Activated CD8-positive, alpha-beta memory T cell treated with anti-CD3 and anti-CD28 coated beads for 36 hours (primary cell): ENCODE measurements at regions not wholly inside any gene's neighbourhood (a gene's known extent, or its start where the extent isn't known, plus 50 kb on each side); places are given as distances from the start of the nearest gene placed in this dataset.
"Not testable (repeated sequence)": the region's sequence is repeated elsewhere in the genome, so short reads cannot be mapped to it uniquely, and the experiment has no call there.

Experiments used
- CTCF ChIA-PET: fragments of 350-600 bp; sonication (Branson Sonifier 250); formaldehyde crosslinking; loops from one replicate; lab custom pipeline; 2021; ENCODE audit warnings: antibody characterized with exemption; lab: Charles Lee
- POLR2A ChIA-PET: fragments of 350-600 bp; sonication (Branson Sonifier 250); formaldehyde crosslinking; loops from one replicate; lab custom pipeline; 2021; ENCODE audit warnings: antibody characterized with exemption; lab: Charles Lee

DNA sequence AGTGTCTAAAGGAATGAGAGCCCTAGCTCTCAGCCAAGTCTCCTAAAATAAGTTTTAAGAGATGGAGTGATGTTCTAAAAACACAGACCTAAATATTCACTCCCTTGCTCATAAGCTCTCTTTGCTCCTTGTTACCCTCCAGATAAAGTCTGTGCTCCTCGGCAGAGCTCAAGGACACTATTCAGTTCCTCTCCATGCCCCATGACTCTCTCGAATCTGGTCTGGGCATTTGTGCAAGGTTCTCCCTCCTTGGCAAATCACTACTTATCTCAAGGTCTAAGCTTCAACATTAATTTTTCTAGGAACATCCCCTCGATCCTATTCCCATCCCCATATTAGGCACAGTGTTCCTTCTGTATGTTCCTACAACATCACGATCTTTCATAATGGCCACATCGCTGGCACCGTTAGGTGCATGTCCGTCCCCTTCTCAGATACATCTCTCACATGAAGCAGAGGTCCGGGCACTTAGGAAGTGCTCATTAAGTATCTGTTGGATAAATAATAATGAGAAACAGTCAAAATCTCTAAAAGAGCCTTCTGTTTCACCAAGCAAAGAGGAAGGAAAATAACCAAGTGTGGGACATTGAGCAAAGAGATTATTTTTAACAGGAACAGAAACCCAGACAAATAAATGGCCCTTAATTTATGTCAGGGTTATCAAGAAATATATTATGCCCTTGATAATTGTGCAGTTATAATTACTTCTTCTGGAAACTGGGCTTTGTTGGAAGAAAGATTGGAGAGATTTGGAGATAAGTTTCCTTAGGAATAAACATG, 85.9 kb upstream of the HTR4 start:
- ChIA-PET POLR2A (no interaction called here), CTCF (interaction anchor here (0.8 to 2.9 kb wide), 11 partner anchors 9 to 295 kb away, joined by 3 to 15 read pairs (median 4); no protein-coding TSS in a partner anchor)

DNA sequence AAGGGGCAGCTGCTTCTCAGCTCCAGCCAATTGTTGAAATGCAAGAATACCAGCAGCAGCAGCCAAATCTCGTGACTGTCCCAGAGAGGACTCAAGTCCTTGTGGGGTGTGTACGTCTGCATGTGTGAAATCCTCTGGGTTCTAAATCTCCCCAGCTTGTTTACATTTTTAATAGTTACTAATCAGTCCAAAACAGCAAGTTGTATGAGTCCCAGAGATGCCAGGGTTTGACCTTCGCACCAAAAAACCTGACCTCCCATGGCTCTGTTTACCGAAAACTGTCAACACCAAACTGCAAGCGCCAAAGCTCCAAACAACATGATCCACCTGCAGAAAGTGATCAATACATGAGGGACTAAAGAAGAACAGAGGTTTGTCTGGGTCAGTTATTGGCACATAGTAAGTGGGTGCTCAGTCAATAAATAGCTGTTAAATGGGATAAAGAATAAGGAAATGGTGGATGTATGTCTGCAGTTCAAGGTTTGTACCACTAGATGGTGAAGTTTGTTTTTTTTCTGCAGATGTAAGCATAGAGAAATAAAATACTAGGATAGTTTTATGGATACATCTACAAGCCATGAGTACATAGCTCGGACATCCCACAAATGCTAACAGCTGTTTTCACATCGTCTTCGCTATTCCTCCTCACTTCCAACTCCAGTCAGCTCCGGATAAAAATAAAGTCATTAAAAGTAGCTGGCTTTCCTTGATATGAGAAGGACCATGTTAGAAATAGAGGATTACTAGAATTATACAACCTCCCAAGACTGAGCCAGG, 85.3 kb upstream of the ADRB2 start:
- ChIA-PET CTCF (interaction anchor here (0.7 to 2.5 kb wide), 14 partner anchors 10 to 298 kb away, joined by 3 to 15 read pairs (median 4); no protein-coding TSS in a partner anchor), POLR2A (no interaction called here)

DNA sequence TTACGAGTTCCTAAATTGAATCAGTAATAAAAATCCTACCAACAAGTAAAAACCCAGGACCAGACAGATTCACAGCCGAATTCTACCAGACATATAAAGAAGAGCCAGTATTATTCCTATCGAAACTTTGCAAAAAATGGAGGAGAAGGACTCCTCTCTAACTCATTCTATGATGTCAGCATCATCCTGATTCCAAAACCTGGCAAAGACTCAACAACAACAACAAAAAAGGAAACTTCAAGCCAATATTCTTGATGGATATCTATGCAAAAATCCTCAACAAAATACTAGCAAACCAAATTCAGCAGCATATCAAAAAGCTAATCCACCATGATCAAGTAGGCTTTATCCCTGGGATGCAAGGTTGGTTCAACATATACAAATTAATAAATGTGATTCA, 84.6 kb upstream of the ADRB2 start:
- CTCF ChIA-PET = interaction anchor here (0.7 to 2.5 kb wide), 11 partner anchors 11 to 299 kb away, joined by 3 to 15 read pairs (median 4); no protein-coding TSS in a partner anchor
- POLR2A ChIA-PET = not testable (repeated sequence)

DNA sequence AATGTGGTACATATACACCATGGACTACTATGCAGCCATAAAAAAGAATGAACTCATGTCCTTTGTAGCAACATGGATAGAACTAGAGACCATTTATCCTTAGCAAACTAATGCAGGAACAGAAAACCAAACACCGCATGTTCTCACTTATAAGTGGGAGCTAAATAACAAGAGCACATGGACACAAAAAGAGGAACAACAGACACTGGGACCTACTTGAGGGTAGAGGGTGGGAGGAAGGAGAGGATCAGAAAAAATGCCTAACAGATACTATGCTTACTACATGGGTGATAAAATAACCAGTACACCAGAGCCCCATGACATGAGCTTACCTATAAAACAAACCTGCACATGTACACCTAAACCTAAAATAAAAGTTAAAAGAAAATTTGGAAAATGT, 82.0 kb upstream of the ADRB2 start:
- POLR2A ChIA-PET = not testable (repeated sequence)
- CTCF ChIA-PET = interaction anchor here (1.0 kb wide), 1 partner anchor 291 kb away, joined by 3 read pairs; no protein-coding TSS in a partner anchor

DNA sequence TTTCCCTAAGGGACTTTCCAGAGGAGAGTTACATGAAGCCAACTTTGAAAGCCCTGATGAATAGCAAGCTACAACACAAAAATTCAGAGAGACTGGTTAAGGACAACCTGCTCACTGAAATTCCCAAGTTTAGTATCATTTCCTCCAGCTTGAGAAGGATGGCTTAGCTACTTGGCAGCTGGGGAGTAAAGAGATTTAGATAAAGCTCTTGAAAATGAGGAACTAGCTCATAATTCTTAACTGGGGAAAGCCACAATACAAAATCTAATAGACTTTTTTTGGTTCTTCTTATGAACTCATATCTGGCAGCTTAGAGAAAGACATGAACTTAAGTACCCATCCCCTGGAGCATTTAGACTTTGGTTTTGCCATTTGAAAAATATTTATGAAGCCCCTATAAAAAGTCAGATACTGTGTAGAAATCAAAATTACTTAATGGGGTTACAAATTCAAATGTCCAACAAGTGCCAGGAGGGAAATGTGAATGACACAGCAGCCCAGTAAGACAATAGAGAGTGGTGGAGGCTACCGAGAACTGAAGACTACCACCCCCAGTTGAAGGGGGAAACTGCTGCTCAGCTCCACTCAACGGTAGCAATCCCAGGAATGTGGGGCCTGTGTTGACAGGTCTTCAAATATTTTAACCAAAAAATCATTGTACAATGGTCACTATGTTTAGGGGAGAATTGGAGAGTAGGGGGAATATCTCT, 79.4 kb upstream of the ADRB2 start:
- POLR2A ChIA-PET = no interaction called here
- CTCF ChIA-PET = interaction anchor here (0.7 to 1.2 kb wide), 4 partner anchors 10 to 307 kb away, joined by 3 to 4 read pairs (median 4); no protein-coding TSS in a partner anchor

DNA sequence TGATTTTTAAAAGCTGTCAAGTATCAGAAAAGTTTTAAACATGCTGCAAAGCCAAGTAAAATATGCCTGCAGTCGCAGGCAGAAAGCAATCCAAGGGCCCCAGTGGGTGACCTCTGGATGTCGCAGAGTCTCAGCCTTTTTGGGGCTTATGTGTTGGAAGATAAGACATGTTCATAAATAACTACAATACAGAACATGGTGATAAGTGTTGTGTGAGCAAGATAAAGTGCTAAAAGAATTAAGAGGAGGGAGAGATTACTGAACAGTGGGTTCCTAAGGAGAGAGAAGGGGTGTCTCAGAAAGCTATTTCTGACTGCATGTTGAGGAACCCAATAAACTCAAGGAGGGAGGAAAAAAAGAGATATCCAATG, 78.9 kb upstream of the ADRB2 start:
- POLR2A ChIA-PET = no interaction called here
- CTCF ChIA-PET = interaction anchor here (1.0 to 1.2 kb wide), 3 partner anchors 11 to 249 kb away, joined by 3 to 4 read pairs (median 3); no protein-coding TSS in a partner anchor

DNA sequence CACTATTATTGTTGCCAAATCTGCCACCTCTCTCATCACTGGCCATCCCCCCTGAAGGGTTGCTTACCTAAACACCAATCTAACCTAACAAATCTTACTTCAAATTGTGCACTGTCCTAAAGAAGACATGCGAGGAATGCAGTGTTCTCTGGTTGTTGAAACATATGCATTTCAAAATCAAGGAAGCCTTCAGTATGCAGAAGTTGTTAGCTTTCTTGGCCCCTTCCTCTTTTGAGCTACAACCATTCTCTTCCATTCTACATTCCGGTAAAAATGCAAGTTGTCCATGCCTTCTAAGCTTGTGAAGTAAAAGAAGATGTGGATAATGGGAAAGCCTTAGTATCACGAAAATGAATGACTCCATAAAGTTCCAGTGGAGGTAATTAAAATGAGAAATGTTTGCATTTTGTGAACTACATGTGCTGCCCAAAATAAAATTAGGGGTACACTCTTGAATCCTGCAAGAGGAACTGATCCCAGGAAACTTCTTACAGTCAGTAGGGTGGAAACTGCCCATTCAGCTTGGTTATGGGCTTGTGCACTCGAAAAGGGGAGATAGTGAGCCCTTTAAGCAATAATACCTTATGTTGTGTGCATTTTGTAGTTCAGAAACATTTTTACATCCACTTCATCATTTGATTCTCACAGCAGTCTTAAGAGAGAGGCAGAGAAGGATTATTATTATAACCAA, 77.6 kb upstream of the ADRB2 start:
- CTCF ChIA-PET = no interaction called here
- POLR2A ChIA-PET = no interaction called here

DNA sequence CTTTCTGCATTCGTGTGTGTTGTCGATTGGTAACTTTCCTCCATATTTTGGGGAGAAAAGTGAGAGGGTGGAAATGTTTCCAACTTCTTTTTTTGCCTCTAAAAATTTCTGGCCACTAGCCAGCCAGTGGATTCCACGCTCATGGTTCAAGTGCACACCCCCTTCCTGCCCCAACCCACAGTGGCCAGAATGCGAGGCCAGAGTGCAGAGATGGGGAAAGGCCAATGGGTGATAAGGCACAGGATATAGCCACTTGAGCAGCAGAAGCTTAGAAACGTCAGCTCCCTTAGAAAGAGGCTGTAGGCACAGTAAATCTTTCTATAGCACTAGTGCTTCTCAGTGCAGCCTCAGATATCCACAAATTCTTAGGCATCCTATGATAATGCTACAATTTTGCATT, 75.8 kb upstream of the ADRB2 start:
- POLR2A ChIA-PET = no interaction called here
- CTCF ChIA-PET = interaction anchor here (0.6 kb wide), 1 partner anchor 111 kb away, joined by 3 read pairs; no protein-coding TSS in a partner anchor

DNA sequence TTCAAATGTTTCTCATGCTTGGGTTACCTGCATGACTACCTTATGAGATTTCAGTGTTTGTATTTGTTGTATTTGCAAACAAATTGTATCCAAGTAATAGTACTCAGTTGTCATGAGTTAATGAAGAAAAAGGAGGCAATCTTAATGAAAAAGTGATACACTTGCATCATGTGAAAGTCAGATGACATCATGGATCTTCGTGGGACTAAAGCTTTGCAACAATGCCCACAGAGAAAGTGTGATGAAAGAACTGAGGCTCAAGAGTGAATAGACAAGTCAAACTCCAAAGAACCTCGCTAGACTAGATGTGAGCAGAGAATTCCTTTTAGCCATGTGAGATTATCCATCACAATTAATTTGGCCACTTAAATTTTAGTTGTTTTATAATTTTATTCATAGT, 75.4 kb upstream of the ADRB2 start:
- ChIA-PET POLR2A (no interaction called here), CTCF (no interaction called here)

DNA sequence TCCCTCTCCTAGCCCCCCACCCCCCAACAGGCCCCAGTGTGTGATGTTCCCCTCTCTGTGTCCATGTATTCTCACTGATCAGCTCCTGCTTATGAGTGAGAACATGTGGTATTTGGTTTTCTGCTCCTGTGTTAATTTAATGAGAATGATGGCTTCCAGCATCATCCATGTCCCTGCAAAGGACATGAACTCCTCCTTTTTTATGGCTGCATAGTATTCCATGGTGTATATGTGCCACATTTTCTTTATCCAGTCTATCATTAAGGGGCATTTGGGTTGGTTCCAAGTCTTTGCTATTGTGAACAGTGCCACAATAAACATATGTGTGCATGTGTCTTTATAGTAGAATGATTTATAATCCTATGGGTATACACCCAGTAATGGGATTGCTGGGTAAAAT, 74.0 kb upstream of the ADRB2 start:
- POLR2A ChIA-PET, CTCF ChIA-PET: not testable (repeated sequence)

DNA sequence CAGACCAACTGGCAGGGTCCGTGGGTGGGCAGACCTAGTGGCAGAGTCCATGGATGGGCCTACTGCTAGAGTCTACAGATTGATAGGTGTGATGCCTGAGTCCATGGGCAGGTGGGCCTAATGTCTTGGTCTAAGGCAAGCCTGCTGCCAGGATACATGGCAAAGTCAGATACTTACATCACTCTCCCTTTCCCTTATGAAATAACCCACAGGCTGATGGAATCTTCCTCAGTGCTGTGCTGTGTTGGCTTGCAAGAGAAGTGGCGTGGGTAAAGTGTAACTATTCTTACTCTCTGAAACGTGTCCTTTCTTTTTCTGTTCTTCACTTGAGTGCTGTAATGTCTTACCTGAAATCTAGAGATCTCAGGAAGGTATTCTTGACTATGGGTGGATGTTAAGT, 67.3 kb upstream of the ADRB2 start:
- POLR2A ChIA-PET = no interaction called here
- CTCF ChIA-PET = no interaction called here

DNA sequence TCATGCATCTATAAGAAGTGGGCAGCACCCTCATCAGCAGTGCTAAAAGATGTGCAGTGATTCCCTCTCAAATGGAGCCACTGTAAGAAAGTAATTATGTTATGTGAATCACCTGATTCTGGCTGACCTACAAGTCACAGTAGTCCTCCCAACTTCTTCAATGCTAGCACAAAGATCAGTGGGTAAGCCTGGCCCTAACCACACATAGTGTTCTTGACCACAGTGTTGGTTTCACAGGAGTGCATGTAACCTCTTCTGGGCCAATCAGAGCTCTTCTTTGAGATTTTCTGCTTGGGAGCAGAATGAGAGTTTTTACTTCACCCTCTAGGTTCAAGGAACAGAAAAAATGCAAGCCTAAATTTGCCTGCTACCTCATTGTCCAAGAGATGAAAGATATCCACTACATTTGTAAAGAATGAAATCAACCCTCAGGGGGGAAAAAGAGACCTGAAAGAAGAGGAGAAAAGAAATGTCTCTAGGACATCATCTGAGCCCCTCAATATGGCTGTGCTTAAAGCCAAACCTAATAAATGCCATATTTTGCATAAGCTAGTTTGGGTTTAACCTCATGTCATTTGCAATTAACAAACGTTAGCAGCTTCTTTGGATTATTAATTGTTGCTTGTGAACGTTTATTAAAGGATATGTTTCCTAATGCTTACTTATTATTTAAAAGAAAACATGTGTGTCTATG, 65.3 kb upstream of the ADRB2 start:
- ChIA-PET POLR2A (no interaction called here), CTCF (no interaction called here)

DNA sequence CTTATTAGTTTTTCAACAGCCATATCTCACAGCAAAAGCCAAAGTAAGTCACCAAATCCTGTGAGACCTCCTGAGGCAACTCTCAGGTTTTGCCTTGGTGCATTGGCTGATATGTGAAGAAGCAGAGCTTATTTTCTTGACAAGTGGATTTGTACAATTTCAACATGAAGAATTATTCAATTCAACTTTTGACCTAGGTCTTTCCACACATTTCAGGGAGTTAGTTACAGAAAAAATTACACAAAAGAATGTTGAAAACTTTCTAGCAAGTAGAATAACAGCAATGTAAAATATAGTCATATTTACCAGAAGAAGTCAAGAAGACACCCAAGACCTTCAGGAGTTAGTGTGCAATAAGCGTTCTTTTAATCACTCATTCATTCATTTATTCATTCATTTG, 62.4 kb upstream of the ADRB2 start:
- POLR2A ChIA-PET = no interaction called here
- CTCF ChIA-PET = no interaction called here

DNA sequence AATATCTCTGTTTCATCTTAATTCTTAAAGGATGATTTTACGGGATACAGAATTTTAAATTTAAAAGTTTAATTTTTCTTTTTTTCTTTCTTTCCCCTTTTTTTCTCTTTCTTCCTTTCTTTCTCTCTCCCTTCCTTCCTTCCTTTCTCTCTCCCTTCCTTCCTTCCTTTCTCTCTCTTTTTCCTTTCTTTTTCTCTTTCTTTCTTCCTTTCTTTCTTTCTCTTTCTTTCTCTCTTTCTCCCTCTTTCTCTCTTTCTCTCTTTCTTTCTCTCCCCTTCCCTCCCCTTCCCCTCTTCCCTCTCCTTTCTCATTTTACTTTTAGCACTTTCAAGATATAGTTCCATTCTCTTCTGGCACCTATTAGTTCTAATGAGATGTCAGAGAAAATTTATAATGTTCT, 61.4 kb upstream of the ADRB2 start:
- ChIA-PET CTCF (no interaction called here), POLR2A (no interaction called here)

DNA sequence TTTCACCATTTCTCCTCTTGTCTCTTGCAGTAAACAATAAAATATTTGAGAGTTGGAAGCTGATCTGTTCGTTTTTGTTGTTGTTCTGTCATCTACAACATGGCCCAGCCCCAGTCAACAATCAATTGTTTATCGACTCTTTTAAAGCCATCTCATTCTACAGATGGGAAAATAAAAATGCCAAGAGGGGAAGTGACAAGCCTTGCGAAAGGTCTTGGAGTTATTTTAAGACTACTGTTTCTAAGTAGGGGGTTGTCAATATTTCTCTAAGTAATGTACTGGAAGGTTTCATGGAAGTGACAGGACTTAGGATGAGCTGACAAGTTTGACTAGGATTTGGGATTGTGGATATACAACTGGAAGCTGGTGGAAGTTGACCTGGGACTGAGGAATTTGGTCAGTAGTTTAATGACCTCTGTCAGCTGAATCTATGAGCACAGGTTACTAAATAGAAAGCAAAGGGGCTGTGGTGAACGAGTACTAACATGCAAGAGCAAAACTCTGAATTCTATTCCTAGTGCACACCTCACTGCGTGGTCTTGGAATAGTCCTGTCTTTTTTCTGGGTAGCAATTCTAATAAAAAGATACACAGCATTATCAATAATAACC, 57.5 kb upstream of the ADRB2 start:
- ChIA-PET POLR2A (no interaction called here), CTCF (no interaction called here)

DNA sequence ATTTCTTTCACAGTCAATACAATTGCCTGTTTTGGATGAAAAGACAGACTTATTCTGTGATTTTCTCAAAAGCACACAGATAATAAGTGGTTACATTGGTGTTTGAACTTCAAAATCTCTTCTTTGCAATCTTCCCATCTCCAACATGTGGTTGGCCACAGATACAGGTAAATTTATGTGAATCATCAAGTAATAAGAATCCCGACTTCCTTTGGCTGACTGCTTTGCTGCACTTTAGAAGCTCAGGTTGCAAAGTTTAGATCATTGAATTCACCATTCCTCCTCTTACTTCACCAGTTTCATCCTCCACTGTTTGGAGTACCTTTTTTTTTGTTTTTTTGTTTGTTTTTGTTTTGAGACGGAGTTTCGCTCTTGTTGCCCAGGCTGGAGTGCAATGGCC, 56.5 kb upstream of the ADRB2 start:
- POLR2A ChIA-PET = no interaction called here

DNA sequence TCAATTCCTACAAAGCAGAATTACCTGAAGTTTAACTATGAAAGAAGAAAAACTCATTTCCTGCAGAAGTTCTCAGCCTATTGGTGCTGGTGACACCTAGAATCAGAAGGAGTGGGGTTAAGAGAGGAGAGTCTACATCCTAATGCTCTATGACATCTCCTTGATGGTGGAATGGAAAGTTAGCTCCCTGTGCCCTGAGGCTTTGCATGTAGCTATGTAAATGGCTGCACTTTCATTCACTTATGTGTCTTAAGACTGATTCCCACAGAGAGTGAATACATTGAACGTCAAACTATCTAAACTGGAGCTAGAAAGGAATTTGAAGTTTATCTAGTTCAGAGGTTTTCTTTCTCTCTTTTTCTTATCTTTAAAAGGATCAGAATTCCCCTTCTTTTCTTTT, 52.1 kb upstream of the ADRB2 start:
- CTCF ChIA-PET = interaction anchor here (1.0 kb wide), 1 partner anchor 17 kb away, joined by 3 read pairs; no protein-coding TSS in a partner anchor
- POLR2A ChIA-PET = no interaction called here

More for the DNA sequence above, 56.5 kb upstream of the ADRB2 start:
- CTCF ChIA-PET = no interaction called here

DNA sequence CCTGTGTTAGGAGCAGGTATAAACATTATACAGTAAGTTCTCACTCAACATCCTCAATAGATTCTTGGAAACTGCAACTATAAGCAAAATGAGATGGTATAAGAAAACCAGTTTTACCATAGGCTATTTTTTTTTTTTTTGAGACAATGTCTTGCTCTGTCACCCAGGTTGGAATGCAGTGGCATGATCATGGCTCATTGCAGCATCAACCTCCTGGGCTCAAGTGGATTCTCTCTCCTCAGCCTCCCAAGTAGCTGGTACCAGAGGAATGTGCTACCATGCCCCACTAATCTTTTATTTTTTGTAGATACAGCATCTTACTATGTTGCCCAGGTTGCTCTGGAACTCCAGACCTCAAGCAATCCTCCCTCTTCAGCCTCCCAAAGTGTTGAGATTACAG, 50.1 kb upstream of the ADRB2 start:
- POLR2A ChIA-PET = no interaction called here
- CTCF ChIA-PET = no interaction called here
